GM10266 (cell line): ENCODE measurements at regions not wholly inside any gene's neighbourhood (a gene's known extent, or its start where the extent isn't known, plus 50 kb on each side); places are given as distances from the start of the nearest gene placed in this dataset.
"Not testable (repeated sequence)": the region's sequence is repeated elsewhere in the genome, so short reads cannot be mapped to it uniquely, and the experiment has no call there.

Experiments
- DNase-seq: peaks from one replicate; pipeline ENCODE4 v3.0.0; 2012; ENCODE audit errors: extremely low spot score
- CTCF ChIP-seq: IDR thresholded peaks from 2 replicates; pipeline ENCODE4 v1.5.1; 2012; ENCODE audit warnings: mild to moderate bottlenecking, low read depth; ENCODE audit not compliant: control insufficient read depth, insufficient read depth; ENCODE audit errors: missing control alignments

DNA sequence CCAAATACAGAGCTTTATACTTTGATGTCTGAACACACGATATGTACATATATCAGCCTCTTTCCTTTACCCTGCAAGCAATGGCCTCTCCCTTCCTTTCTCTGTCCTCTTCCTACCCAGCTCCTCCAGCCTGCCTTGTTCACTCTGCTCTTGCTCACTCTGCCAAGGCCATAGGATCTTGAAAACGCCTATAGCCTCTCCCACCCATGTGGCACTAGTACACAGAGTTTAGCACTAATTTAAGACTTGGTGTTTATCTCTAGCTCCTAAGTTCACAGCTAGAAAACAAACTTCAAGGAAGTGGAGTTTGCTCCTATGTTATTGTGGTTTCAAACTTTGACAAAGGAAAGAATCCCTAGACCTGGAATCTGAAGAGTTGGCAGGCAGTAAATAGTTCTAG lies 225.0 kb upstream of the RUNX1 start:
- TF ChIP-seq CTCF = no peak
- DNase-seq = no peak

GRCh38 chr21:35273333-35273732 lies 224.2 kb upstream of the RUNX1 start:
- DNase-seq = no peak
- TF ChIP-seq CTCF = no peak

DNA sequence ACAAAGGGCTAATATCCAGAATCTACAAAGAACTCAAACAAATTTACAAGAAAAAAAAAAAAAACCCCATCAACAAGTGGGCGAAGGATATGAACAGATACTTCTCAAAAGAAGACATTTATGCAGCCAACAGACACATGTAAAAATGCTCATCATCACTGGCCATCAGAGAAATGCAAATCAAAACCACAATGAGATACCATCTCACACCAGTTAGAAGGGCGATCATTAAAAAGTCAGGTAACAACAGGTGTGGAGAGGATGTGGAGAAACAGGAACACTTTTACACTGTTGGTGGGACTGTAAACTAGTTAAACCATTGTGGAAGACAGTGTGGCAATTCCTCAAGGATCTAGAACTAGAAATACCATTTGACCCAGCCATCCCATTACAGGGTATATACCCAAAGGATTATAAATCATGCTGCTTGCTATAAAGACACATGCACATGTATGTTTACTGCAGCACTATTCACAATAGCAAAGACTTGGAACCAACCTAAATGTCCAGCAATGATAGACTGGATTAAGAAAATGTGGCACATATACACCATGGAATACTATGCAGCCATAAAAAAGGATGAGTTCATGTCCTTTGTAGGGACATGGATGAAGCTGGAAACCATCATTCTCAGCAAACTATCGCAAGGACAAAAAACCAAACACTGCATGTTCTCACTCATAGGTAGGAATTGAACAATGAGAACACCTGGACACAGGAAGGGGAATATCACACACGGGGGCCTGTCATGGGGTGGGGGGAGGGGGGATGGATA lies 222.4 kb upstream of the RUNX1 start:
- DNase-seq = not testable (repeated sequence)

DNA sequence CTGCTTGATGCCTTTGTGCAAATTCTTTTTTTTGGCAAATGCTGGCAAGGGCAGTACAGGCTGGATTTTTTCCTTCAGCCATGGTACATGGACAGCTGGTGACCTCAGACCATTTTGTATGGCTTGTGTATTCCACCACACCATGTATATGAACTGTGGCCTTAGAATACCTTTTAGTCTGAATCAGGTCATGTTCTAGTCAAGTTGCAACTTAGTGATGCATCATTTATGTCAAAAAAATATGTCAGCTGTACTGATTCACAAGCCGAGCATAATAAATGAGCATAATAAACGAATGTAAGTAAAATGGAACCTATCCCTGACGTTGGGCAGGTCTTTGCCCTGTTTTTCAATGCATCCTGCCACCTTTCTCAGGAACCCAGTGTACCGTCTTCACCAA lies 219.7 kb upstream of the RUNX1 start:
- no peak for DNase-seq
- no peak for TF ChIP-seq CTCF

DNA sequence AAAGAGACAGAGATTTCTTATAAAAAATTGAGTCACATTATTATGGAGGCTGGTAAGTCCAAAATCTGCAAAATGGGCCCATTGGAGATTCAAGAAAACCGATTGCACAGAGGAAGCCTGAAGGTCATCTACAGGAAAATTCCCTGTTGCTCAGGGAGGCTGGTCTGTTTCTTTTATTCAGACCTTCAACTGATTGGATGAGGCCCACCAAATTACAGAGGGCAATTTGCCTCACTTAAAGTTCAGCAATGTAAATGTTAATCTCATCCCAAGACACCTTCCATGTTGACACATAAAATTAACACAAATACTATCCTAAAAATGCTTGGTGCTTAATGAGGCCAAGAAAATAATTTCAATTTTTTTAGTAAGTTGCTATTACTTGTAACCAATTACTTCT lies 219.2 kb upstream of the RUNX1 start:
- DNase-seq = no peak
- no peak for TF ChIP-seq CTCF

- DNase-seq = no peak
- TF ChIP-seq CTCF = no peak
Measured at GRCh38 chr21:35266546-35266945, 217.4 kb upstream of the RUNX1 start.

DNA sequence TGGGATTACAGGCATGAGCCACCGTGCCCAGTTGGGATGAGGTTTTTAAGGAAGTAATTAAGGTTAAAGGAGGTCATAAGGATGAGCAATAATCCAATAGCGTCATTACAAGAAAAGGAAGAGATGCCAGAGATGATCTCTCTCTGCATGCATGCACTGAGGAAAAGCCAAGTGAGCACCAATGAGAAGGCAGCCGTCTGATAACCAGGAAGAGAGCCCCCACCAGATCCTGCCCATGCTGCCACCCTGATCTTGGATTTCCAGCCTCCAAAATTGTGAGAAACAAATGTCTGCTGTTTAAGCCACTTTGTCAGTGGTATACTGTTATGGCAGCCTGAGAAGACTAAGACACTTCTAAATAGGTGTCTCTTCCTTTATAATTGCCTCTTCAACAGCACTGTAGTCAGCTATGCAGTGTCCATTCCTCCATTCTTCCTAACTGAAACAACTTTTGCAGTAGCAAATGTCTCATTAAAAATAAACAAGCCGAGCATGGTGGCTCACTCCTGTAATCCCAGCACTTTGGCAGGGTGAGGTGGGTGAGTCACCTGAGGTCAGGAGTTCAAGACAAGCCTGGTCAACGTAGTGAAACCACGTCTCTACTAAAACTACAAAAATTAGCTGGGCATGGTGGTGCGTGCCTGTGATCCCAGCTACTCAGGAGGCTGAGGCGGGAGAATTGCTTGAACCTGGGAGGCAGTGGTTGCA lies 216.2 kb upstream of the RUNX1 start:
- no peak for TF ChIP-seq CTCF
- no peak for DNase-seq

DNA sequence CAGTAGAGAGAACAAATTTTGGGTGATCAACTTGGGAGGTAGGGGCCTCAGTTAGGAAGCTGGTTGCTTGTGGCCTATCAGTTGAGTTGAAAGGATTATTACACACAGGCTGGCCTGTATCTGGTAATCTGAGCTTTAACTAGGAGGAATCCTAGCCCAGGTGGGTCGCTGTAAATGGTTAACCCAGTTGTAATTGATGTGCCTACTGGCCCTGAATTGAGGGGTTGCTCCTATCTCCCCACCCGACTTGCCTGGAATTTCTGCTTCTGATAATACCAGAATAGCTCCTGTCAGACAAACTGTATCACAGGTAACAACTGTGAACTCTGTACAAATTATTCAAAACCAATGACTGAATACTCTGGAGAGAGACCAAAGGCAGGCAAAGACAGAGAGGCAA lies 210.4 kb upstream of the RUNX1 start:
- TF ChIP-seq CTCF = no peak
- no peak for DNase-seq
